NCI-H524 (cell line): ENCODE measurements at regions not wholly inside any gene's neighbourhood (a gene's known extent, or its start where the extent isn't known, plus 50 kb on each side); places are given as distances from the start of the nearest gene placed in this dataset.
"Not testable (repeated sequence)": the region's sequence is repeated elsewhere in the genome, so short reads cannot be mapped to it uniquely, and the experiment has no call there.

Experiments
- DNase-seq, 2 experiments: peaks; one replicate each; lab custom pipeline; 2025; lab: John Stamatoyannopoulos, UW

GRCh38 chr12:20126601-20127000 is 241.7 kb upstream of the PDE3A start:
- DNase-seq, result no peak

- DNase-seq, result no peak
These were observed 240.9 kb upstream of the PDE3A start for GRCh38 chr12:20127413-20127812.

- DNase-seq, result no peak
These were observed 239.4 kb upstream of the PDE3A start for GRCh38 chr12:20128928-20129327.

GRCh38 chr12:20132818-20133217 is 235.5 kb upstream of the PDE3A start:
- DNase-seq, result no peak

GRCh38 chr12:20134652-20135051 is 233.7 kb upstream of the PDE3A start:
- DNase-seq, result no peak

- DNase-seq, result no peak
These were observed 227.6 kb upstream of the PDE3A start for GRCh38 chr12:20140751-20141150.

GRCh38 chr12:20142316-20142715 is 226.0 kb upstream of the PDE3A start:
- DNase-seq, result peak in 1 of 2 experiments; percentile 22

GRCh38 chr12:20142956-20143355 is 225.4 kb upstream of the PDE3A start:
- DNase-seq, result no peak

- no peak for DNase-seq
These were observed 224.0 kb upstream of the PDE3A start for GRCh38 chr12:20144341-20144740.

GRCh38 chr12:20148241-20148640 is 220.1 kb upstream of the PDE3A start:
- no peak for DNase-seq

- no peak for DNase-seq
These were observed 217.4 kb upstream of the PDE3A start for GRCh38 chr12:20150835-20151422.

- no peak for DNase-seq
These were observed 214.3 kb upstream of the PDE3A start for GRCh38 chr12:20154052-20154451.

- DNase-seq, result no peak
These were observed 213.0 kb upstream of the PDE3A start for GRCh38 chr12:20155374-20155773.

- not testable (repeated sequence) for DNase-seq
These were observed 207.4 kb upstream of the PDE3A start for GRCh38 chr12:20160899-20161298.

GRCh38 chr12:20174528-20175175 is 193.7 kb upstream of the PDE3A start:
- DNase-seq, result no peak

- DNase-seq, result no peak
These were observed 192.5 kb upstream of the PDE3A start for GRCh38 chr12:20175704-20176388.

- no peak for DNase-seq
These were observed 186.7 kb upstream of the PDE3A start for GRCh38 chr12:20181416-20182180.

- DNase-seq, result no peak
These were observed 184.8 kb upstream of the PDE3A start for GRCh38 chr12:20183563-20183962.

GRCh38 chr12:20184514-20184913 is 183.8 kb upstream of the PDE3A start:
- no peak for DNase-seq

- no peak for DNase-seq
These were observed 180.9 kb upstream of the PDE3A start for GRCh38 chr12:20187456-20187855.

- peak in 1 of 2 experiments; percentile 7 for DNase-seq
These were observed 179.2 kb upstream of the PDE3A start for GRCh38 chr12:20188930-20189653.

- DNase-seq, result peak; percentile 59 to 88
These were observed 178.6 kb upstream of the PDE3A start for GRCh38 chr12:20189767-20190166.
